Stimulated activated CD8-positive, alpha-beta memory T cell treated with anti-CD3 and anti-CD28 coated beads, Interleukin-12 subunit alpha, Interleukin-12 subunit beta, amount 100 ng/mL, for 24 hours (primary cell): ENCODE measurements at regions not wholly inside any gene's neighbourhood (a gene's known extent, or its start where the extent isn't known, plus 50 kb on each side); places are given as distances from the start of the nearest gene placed in this dataset.

Source experiments
- DNase-seq: peaks from one replicate; pipeline ENCODE4 v3.0.0-alpha.2; 2020; ENCODE audit errors: extremely low read depth

GRCh38 chr2:7812231-7812995 is 869.4 kb upstream of the ID2 start:
- DNase-seq, result no peak

GRCh38 chr2:7813541-7814292 is 868.1 kb upstream of the ID2 start:
- no peak for DNase-seq

- DNase-seq, result no peak
These were observed 866.1 kb upstream of the ID2 start for GRCh38 chr2:7815726-7816125.

GRCh38 chr2:7816233-7816632 is 865.6 kb upstream of the ID2 start:
- DNase-seq, result no peak

GRCh38 chr2:7816944-7817343 is 864.9 kb upstream of the ID2 start:
- no peak for DNase-seq

GRCh38 chr2:7819316-7819715 is 862.5 kb upstream of the ID2 start:
- DNase-seq, result no peak

GRCh38 chr2:7819850-7820249 is 862.0 kb upstream of the ID2 start:
- DNase-seq, result no peak

GRCh38 chr2:7824211-7824610 is 857.6 kb upstream of the ID2 start:
- DNase-seq, result no peak

GRCh38 chr2:7825591-7826312 is 856.1 kb upstream of the ID2 start:
- no peak for DNase-seq

GRCh38 chr2:7826656-7827055 is 855.2 kb upstream of the ID2 start:
- DNase-seq, result no peak

- DNase-seq, result no peak
These were observed 852.6 kb upstream of the ID2 start for GRCh38 chr2:7829241-7829640.

GRCh38 chr2:7830616-7831015 is 851.2 kb upstream of the ID2 start:
- DNase-seq, result no peak

- DNase-seq, result no peak
These were observed 846.7 kb upstream of the ID2 start for GRCh38 chr2:7835151-7835550.

GRCh38 chr2:7835693-7836680 is 845.9 kb upstream of the ID2 start:
- no peak for DNase-seq

- DNase-seq, result no peak
These were observed 844.6 kb upstream of the ID2 start for GRCh38 chr2:7837237-7837760.

- no peak for DNase-seq
These were observed 843.2 kb upstream of the ID2 start for GRCh38 chr2:7838669-7839068.

- no peak for DNase-seq
These were observed 841.0 kb upstream of the ID2 start for GRCh38 chr2:7840651-7841380.

- no peak for DNase-seq
These were observed 840.1 kb upstream of the ID2 start for GRCh38 chr2:7841751-7842150.

GRCh38 chr2:7844414-7844965 is 837.4 kb upstream of the ID2 start:
- DNase-seq, result no peak

- no peak for DNase-seq
These were observed 836.5 kb upstream of the ID2 start for GRCh38 chr2:7845332-7845731.
